ENCODE measurements at regions not wholly inside any gene's neighbourhood (a gene's known extent, or its start where the extent isn't known, plus 50 kb on each side); places are given as distances from the start of the nearest gene placed in this dataset.

DNA sequence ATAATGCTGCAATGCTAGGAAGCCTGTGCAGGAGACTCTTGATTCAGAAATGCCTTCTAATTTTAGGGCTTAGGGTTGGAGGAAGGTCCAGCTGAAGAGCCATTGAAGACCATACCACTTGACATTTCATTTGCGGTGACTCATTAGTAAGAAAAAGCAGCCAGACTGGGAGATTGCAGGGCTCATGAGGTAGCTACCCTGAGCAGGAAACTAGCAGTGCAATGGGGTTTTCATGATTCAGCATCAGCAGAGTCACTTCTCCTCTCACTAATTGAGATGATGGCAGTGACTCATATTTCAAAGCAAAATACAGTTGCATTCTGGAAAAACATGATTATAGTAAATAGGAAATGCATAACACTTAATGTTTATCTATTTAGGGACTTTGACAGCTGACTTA lies 434.1 kb downstream of the DNAJB9 start (continued):
- TF ChIP-seq PRDM10 (tag by site-specific recombination; IDR thresholded peaks at IDR 0.05) (no peak), ZNF211 (tag by site-specific recombination; IDR thresholded peaks at IDR 0.05; ENCODE audit: low read depth) (no peak), YY1 (tag by site-specific recombination; IDR thresholded peaks at IDR 0.05) (no peak)
- TF ChIP-seq, protein P1, sequence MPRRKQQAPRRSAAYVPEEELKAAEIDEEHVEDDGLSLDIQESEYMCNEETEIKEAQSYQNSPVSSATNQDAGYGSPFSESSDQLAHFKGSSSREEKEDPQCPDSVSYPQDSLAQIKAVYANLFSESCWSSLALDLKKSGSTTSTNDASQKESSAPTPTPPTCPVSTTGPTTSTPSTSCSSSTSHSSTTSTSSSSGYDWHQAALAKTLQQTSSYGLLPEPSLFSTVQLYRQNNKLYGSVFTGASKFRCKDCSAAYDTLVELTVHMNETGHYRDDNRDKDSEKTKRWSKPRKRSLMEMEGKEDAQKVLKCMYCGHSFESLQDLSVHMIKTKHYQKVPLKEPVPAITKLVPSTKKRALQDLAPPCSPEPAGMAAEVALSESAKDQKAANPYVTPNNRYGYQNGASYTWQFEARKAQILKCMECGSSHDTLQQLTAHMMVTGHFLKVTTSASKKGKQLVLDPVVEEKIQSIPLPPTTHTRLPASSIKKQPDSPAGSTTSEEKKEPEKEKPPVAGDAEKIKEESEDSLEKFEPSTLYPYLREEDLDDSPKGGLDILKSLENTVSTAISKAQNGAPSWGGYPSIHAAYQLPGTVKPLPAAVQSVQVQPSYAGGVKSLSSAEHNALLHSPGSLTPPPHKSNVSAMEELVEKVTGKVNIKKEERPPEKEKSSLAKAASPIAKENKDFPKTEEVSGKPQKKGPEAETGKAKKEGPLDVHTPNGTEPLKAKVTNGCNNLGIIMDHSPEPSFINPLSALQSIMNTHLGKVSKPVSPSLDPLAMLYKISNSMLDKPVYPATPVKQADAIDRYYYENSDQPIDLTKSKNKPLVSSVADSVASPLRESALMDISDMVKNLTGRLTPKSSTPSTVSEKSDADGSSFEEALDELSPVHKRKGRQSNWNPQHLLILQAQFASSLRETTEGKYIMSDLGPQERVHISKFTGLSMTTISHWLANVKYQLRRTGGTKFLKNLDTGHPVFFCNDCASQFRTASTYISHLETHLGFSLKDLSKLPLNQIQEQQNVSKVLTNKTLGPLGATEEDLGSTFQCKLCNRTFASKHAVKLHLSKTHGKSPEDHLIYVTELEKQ (tag by site-specific recombination; IDR thresholded peaks at IDR 0.05; ENCODE audit: borderline replicate concordance): no peak

DNA sequence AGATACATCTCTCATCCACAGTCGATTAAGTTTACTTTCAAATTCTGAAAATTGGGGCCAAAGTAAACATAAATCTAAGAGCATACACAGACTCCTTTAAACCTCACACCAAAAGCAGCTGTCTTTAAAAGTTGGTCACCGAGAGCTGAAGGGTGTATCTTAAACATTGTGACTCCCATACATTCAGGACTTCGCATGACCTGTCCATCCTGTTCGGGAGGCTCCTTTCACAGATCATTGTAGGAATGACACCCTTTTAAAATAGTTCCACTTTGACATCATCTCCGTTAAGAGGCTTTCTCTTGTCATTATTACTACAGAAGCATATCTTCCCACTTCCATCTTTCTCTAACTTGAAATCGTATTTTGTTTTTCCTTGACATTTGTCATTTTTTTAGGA lies 440.0 kb downstream of the DNAJB9 start:
- H3K9me3 ChIP-seq (ENCODE audit: control insufficient read depth, insufficient read depth, low read depth, low read length): no peaks in the 10 kb centered on the region
- TF ChIP-seq WT1 (tag by site-specific recombination; IDR thresholded peaks at IDR 0.05) (no peak), ZNF654 (tag by site-specific recombination; IDR thresholded peaks at IDR 0.05; ENCODE audit: low read depth) (no peak), ZNF16 (tag by site-specific recombination; IDR thresholded peaks at IDR 0.05; ENCODE audit: low read depth) (no peak), ZNF621 (tag by site-specific recombination; IDR thresholded peaks at IDR 0.05) (no peak), ZNF292 (tag by site-specific recombination; IDR thresholded peaks at IDR 0.05; ENCODE audit: borderline replicate concordance, low read depth) (no peak), KLF16 (tag by site-specific recombination; IDR thresholded peaks at IDR 0.05) (no peak), ZNF488 (tag by site-specific recombination; IDR thresholded peaks at IDR 0.05) (no peak), OSR2 (tag by site-specific recombination; IDR thresholded peaks at IDR 0.05) (no peak), ZNF280D (tag by site-specific recombination; IDR thresholded peaks at IDR 0.05) (no peak), ZNF549 (tag by site-specific recombination; IDR thresholded peaks at IDR 0.05) (no peak), ZNF426 (tag by site-specific recombination; IDR thresholded peaks at IDR 0.05) (no peak), ZNF501 (tag by site-specific recombination; IDR thresholded peaks at IDR 0.05) (no peak), ZNF837 (tag by site-specific recombination; IDR thresholded peaks at IDR 0.05) (no peak), ZNF423 (tag by site-specific recombination; IDR thresholded peaks at IDR 0.05) (no peak), GLI2 (tag by site-specific recombination; IDR thresholded peaks at IDR 0.05; ENCODE audit: borderline replicate concordance, low read depth) (no peak), GLIS2 (tag by site-specific recombination; IDR thresholded peaks at IDR 0.05) (no peak), PRDM6 (tag by site-specific recombination; IDR thresholded peaks at IDR 0.05) (no peak), ZNF214 (tag by site-specific recombination; IDR thresholded peaks at IDR 0.05; ENCODE audit: borderline replicate concordance) (no peak)
- H3K27ac ChIP-seq (ENCODE audit: extremely low read depth, low read depth, low read length): no peak overlapping the region
- no peaks in the 10 kb centered on the region for H3K4me1 ChIP-seq (ENCODE audit: control insufficient read depth, insufficient read depth, low read length)
- H3K4me3 ChIP-seq (ENCODE audit: low read depth, low read length): no peak overlapping the region
- no peaks in the 10 kb centered on the region for H3K36me3 ChIP-seq (ENCODE audit: control insufficient read depth in 2 of 2, insufficient read depth in 1 of 2, low read length in 2 of 2)
- ChIA-PET CTCF (no interaction called here), POLR2A (no interaction called here)
